Stimulated activated CD8-positive, alpha-beta memory T cell treated with anti-CD3 and anti-CD28 coated beads, Interleukin-4, amount 100 ng/mL, for 4 hours (primary cell): ENCODE measurements at regions not wholly inside any gene's neighbourhood (a gene's known extent, or its start where the extent isn't known, plus 50 kb on each side); places are given as distances from the start of the nearest gene placed in this dataset.

Experiments
- DNase-seq, 2 donors: peaks; one replicate each; pipeline ENCODE4 v3.0.0-alpha.2; 2020; ENCODE audit warnings: low read depth in 2 of 2, low spot score in 1 of 2

DNA sequence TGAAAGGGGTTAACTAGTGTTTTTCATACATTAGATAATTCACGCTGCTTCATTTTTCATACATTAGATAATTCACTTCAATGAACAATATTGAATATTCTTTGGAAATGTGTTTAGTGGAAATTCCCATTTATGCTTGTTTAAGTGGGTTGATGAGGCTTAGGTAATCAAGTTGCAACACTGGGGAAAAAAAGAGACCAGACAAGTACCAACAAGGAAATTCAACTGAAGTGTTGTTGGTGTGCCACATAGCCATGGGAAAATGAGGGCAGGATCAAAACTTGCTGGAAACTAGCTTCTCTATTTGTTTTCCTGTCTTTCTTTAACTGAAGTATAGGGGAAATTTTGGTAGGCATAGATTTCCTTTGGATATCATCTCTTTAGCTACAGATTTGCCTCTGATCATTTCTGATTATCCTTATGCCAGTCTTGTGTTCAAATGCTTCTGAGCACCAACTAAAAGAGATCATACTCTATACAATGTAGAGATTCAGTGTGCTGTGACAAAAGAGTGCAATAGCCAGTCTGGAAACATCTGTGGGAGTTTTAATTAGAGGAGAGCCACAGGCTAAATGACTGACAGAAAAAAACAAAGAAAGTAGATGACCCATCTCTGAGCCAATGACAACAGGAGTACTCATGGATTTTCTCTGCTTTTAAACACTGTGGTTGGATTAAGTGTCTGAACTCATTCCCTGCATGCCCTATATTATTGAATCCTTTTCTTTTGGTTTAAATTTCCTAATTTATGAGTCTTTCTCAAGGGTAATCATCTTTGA is 67.6 kb upstream of the CTSC start:
- no peak for DNase-seq

- DNase-seq, result no peak
Observed at GRCh38 chr11:88404391-88404790, 66.9 kb upstream of the CTSC start.

- no peak for DNase-seq
Observed at GRCh38 chr11:88402784-88403183, 65.2 kb upstream of the CTSC start.

GRCh38 chr11:88402192-88402715 is 64.7 kb upstream of the CTSC start:
- DNase-seq, result no peak

GRCh38 chr11:88398791-88399570 is 61.4 kb upstream of the CTSC start:
- no peak for DNase-seq

GRCh38 chr11:88398372-88398771 is 60.8 kb upstream of the CTSC start:
- no peak for DNase-seq

- no peak for DNase-seq
Observed at GRCh38 chr11:88390254-88390653, 52.7 kb upstream of the CTSC start.

DNA sequence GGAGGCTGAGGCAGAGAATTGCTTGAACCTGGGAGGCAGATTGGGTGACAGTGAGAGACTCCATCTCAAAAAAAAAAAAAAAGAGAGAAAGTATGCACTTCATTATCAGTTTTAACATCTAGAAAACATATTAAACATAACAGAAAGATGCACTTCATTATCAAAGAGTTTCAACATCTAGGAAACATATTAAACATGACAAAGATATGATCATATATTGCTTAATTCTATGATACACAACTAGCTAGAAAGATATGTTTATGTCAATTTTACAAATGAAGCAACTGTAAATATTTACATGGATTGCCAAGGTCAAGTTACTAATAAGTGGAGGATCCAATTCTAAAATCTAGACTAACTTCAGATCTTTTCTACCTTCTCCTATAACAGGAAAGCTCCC is 50.4 kb upstream of the CTSC start:
- DNase-seq, result no peak
